GM20431 (cell line): ENCODE measurements at regions not wholly inside any gene's neighbourhood (a gene's known extent, or its start where the extent isn't known, plus 50 kb on each side); places are given as distances from the start of the nearest gene placed in this dataset.

Source experiments
- in situ Hi-C: fragments of 300-500 bp; cut with MseI, MboI; formaldehyde crosslinking; loops from one replicate; pipeline ENCODE4 v1.15.0; 2020; ENCODE audit warnings: low sequenced_read_pairs; ENCODE audit not compliant: unreplicated experiment

GRCh38 chr2:193537531-193537930, 1342.8 kb upstream of the TMEFF2 start:
- in situ Hi-C loops, result no loop called here

- in situ Hi-C loops, result no loop called here
Measured at GRCh38 chr2:193528458-193528857, 1333.7 kb upstream of the TMEFF2 start.

GRCh38 chr2:193527146-193527545, 1332.4 kb upstream of the TMEFF2 start:
- in situ Hi-C loops, result no loop called here

GRCh38 chr2:193523662-193524061, 1328.9 kb upstream of the TMEFF2 start:
- in situ Hi-C loops, result no loop called here

GRCh38 chr2:193521523-193521922, 1326.8 kb upstream of the TMEFF2 start:
- in situ Hi-C loops, result no loop called here

- in situ Hi-C loops, result no loop called here
Measured at GRCh38 chr2:193520709-193521458, 1326.2 kb upstream of the TMEFF2 start.

GRCh38 chr2:193518041-193518817, 1323.5 kb upstream of the TMEFF2 start:
- in situ Hi-C loops, result no loop called here

GRCh38 chr2:193517615-193518014, 1322.9 kb upstream of the TMEFF2 start:
- in situ Hi-C loops, result no loop called here

- in situ Hi-C loops, result no loop called here
Measured at GRCh38 chr2:193506035-193506434, 1311.3 kb upstream of the TMEFF2 start.

- in situ Hi-C loops, result no loop called here
Measured at GRCh38 chr2:193505620-193506019, 1310.9 kb upstream of the TMEFF2 start.

- in situ Hi-C loops, result no loop called here
Measured at GRCh38 chr2:193502363-193503035, 1307.8 kb upstream of the TMEFF2 start.

GRCh38 chr2:193496786-193497185, 1302.1 kb upstream of the TMEFF2 start:
- in situ Hi-C loops, result no loop called here

GRCh38 chr2:193482557-193482956, 1287.8 kb upstream of the TMEFF2 start:
- in situ Hi-C loops, result no loop called here

- in situ Hi-C loops, result no loop called here
Measured at GRCh38 chr2:193480187-193480586, 1285.5 kb upstream of the TMEFF2 start.

- in situ Hi-C loops, result no loop called here
Measured at GRCh38 chr2:193476171-193476800, 1281.6 kb upstream of the TMEFF2 start.

- in situ Hi-C loops, result no loop called here
Measured at GRCh38 chr2:193475038-193475437, 1280.3 kb upstream of the TMEFF2 start.

- in situ Hi-C loops, result no loop called here
Measured at GRCh38 chr2:193469251-193469650, 1274.5 kb upstream of the TMEFF2 start.

- in situ Hi-C loops, result no loop called here
Measured at GRCh38 chr2:193467276-193467987, 1272.7 kb upstream of the TMEFF2 start.

GRCh38 chr2:193463011-193463410, 1268.3 kb upstream of the TMEFF2 start:
- in situ Hi-C loops, result no loop called here

GRCh38 chr2:193462411-193462810, 1267.7 kb upstream of the TMEFF2 start:
- in situ Hi-C loops, result no loop called here
